BE2C (cell line): ENCODE measurements at regions not wholly inside any gene's neighbourhood (a gene's known extent, or its start where the extent isn't known, plus 50 kb on each side); places are given as distances from the start of the nearest gene placed in this dataset.

Experiments used
- DNase-seq: peaks from one replicate; pipeline ENCODE4 v3.0.0-alpha.2; 2020
- H3K27me3 ChIP-seq: fragments of 250-450 bp; sonication (Bioruptor Pico); 2 replicates; pipeline ENCODE4 v1.5.1; 2020; ENCODE audit warnings: mild to moderate bottlenecking
- H3K36me3 ChIP-seq: fragments of 250-450 bp; sonication (Bioruptor Pico); 2 replicates; pipeline ENCODE4 v1.5.1; 2020; ENCODE audit warnings: mild to moderate bottlenecking
- H3K4me1 ChIP-seq: fragments of 250-450 bp; sonication (Bioruptor Pico); 2 replicates; pipeline ENCODE4 v1.5.1; 2020
- H3K4me3 ChIP-seq: 2 replicates; pipeline ENCODE4 v1.5.1; 2011; ENCODE audit warnings: low read depth, low read length
- H3K9me3 ChIP-seq: fragments of 250-450 bp; sonication (Bioruptor Pico); 2 replicates; pipeline ENCODE4 v1.5.1; 2020
- CTCF ChIP-seq: IDR thresholded peaks from 2 replicates; pipeline ENCODE4 v1.5.1; 2012; ENCODE audit warnings: mild to moderate bottlenecking, low read depth, low read length

- H3K4me3 ChIP-seq, result no peak overlapping the region
- DNase-seq, result no peak
- TF ChIP-seq CTCF, result no peak
- no peaks in the 10 kb centered on the region for H3K4me1 ChIP-seq
- H3K9me3 ChIP-seq, result no peaks in the 10 kb centered on the region
- peaks cover 6% of the 10 kb centered on the region; the same call in 1 of the 2 replicates for H3K27me3 ChIP-seq
- H3K36me3 ChIP-seq, result no peaks in the 10 kb centered on the region
These were observed 57.9 kb upstream of the STK38L start for GRCh38 chr12:27186022-27186839.

GRCh38 chr12:27187697-27188096 lies 56.4 kb upstream of the STK38L start:
- Histone ChIP-seq H3K36me3 (no peaks in the 10 kb centered on the region), H3K27me3 (no peaks in the 10 kb centered on the region), H3K4me3 (no peak overlapping the region), H3K9me3 (no peaks in the 10 kb centered on the region), H3K4me1 (no peaks in the 10 kb centered on the region)
- TF ChIP-seq CTCF, result no peak
- DNase-seq, result no peak

DNA sequence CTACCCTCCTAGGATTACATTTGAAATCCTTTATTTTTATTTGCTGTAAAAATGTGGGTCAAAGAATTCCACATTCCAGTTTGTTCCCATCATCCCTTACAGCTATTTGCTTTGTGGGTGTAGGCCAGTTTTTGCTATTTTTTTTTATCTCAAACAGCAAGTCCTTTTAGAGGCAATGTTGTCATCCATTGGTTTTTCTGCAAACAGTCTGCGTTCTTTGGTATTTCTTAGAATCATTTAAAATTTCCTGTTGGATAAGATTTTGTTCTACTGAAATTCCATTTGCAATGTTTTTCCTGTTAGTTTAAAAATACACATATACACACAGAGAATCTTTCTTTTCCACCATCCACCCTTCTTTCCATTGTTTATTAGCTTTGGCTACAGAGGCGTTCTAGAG lies 53.3 kb upstream of the STK38L start:
- TF ChIP-seq CTCF, result no peak
- DNase-seq, result no peak
- no peaks in the 10 kb centered on the region for H3K9me3 ChIP-seq
- H3K4me3 ChIP-seq, result no peak overlapping the region
- H3K4me1 ChIP-seq, result no peaks in the 10 kb centered on the region
- H3K27me3 ChIP-seq, result no peaks in the 10 kb centered on the region
- H3K36me3 ChIP-seq, result no peaks in the 10 kb centered on the region

DNA sequence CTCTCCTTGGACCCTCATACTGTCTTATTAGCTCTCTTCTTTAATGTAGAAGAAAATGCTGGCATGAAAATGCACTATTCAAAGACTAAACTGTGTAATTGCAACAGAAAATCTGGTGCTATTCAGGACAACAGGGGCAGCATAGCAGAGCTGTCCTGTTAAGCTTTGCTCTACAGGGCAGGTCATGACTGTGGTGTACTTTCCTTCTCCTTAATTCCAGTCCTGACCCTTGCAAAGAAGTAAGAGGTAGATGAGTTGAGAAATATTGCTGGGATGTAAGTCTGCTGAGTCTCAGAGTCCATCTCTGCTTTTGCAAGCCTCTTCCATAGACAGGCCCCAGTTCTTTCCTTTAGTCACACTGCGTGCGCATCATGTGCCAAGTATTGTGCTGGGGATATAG lies 52.6 kb upstream of the STK38L start:
- H3K4me1 ChIP-seq, result no peaks in the 10 kb centered on the region
- no peak for DNase-seq
- no peaks in the 10 kb centered on the region for H3K36me3 ChIP-seq
- no peaks in the 10 kb centered on the region for H3K9me3 ChIP-seq
- no peaks in the 10 kb centered on the region for H3K27me3 ChIP-seq
- no peak overlapping the region for H3K4me3 ChIP-seq
- no peak for TF ChIP-seq CTCF

- no peaks in the 10 kb centered on the region for H3K27me3 ChIP-seq
- no peak for DNase-seq
- no peaks in the 10 kb centered on the region for H3K36me3 ChIP-seq
- no peaks in the 10 kb centered on the region for H3K4me1 ChIP-seq
- no peak overlapping the region for H3K4me3 ChIP-seq
- TF ChIP-seq CTCF, result no peak
- no peaks in the 10 kb centered on the region for H3K9me3 ChIP-seq
These were observed 51.8 kb upstream of the STK38L start for GRCh38 chr12:27192118-27192802.

- H3K36me3 ChIP-seq, result no peaks in the 10 kb centered on the region
- no peak for TF ChIP-seq CTCF
- H3K4me3 ChIP-seq, result no peak overlapping the region
- H3K9me3 ChIP-seq, result no peaks in the 10 kb centered on the region
- H3K4me1 ChIP-seq, result no peaks in the 10 kb centered on the region
- H3K27me3 ChIP-seq, result no peaks in the 10 kb centered on the region
- DNase-seq, result no peak
These were observed 51.0 kb upstream of the STK38L start for GRCh38 chr12:27193106-27193505.
